Gastroesophageal sphincter (tissue), 4 donors: ENCODE measurements at regions not wholly inside any gene's neighbourhood (a gene's known extent, or its start where the extent isn't known, plus 50 kb on each side); places are given as distances from the start of the nearest gene placed in this dataset.

Source experiments
- ATAC-seq: fragments of 150-250 bp; one replicate; pipeline ENCODE4 v1.9.1; 2016; ENCODE audit warnings: mild to moderate bottlenecking, moderate library complexity
- H3K27ac ChIP-seq, 4 donors: fragments of 200-600 bp; sonication (generic) in 3 of 4; 1 replicate in 3 of 4; 2 replicates in 1 of 4; pipeline ENCODE4 v1.5.1; 2016 to 2019
- H3K27me3 ChIP-seq: fragments of 200-600 bp; sonication (generic); one replicate; pipeline ENCODE4 v1.5.1; 2019
- H3K36me3 ChIP-seq, 2 donors: fragments of 200-600 bp; sonication (generic); one replicate each; pipeline ENCODE4 v1.5.1; 2019; ENCODE audit warnings: control low read depth in 1 of 2
- H3K4me1 ChIP-seq, 3 donors: fragments of 200-600 bp; sonication (generic); 1 replicate in 2 of 3; 2 replicates in 1 of 3; pipeline ENCODE4 v1.5.1; 2016 to 2019; ENCODE audit warnings: control low read depth in 2 of 3
- H3K4me3 ChIP-seq, 2 donors: fragments of 200-600 bp; sonication (generic); one replicate each; pipeline ENCODE4 v1.5.1; 2019; ENCODE audit warnings: mild to moderate bottlenecking in 1 of 2, moderate library complexity in 1 of 2
- H3K9me3 ChIP-seq, 3 donors: fragments of 200-600 bp; sonication (generic); one replicate each; pipeline ENCODE4 v1.5.1; 2017 to 2019; ENCODE audit warnings: control low read depth in 2 of 3
- EP300 ChIP-seq: sonication (generic); formaldehyde crosslinking; IDR thresholded peaks from one replicate; pipeline ENCODE4 v1.6.1; 2017; ENCODE audit warnings: antibody characterized with exemption, mild to moderate bottlenecking
- POLR2A ChIP-seq, 2 donors: fragments of 450-650 bp; IDR thresholded peaks; one replicate each; pipeline ENCODE4 v1.6.1; 2017; ENCODE audit warnings: antibody characterized with exemption in 2 of 2, mild to moderate bottlenecking in 2 of 2, moderate library complexity in 1 of 2
- POLR2AphosphoS5 ChIP-seq: sonication (generic); formaldehyde crosslinking; IDR thresholded peaks from one replicate; pipeline ENCODE4 v1.6.1; 2017; ENCODE audit warnings: antibody characterized with exemption
- WGBS, 2 donors: methylation state at CpG; one replicate each; pipeline ENCODE4 v1.1.5; 2018; ENCODE audit warnings: low coverage in 1 of 2; 5-methylcytosine and 5-hydroxymethylcytosine counted together
- TF ChIP-seq, protein P1 (sequence below), 4 experiments: fragments of 200-600 bp in 2 of 4; fragments of 450-650 bp in 2 of 4; sonication (generic) in 1 of 4; IDR thresholded peaks; one replicate each; pipeline ENCODE4 v1.5.1; 2017 to 2019; ENCODE audit warnings: antibody characterized with exemption in 4 of 4, mild to moderate bottlenecking in 2 of 4, moderate library complexity in 2 of 4

DNA sequence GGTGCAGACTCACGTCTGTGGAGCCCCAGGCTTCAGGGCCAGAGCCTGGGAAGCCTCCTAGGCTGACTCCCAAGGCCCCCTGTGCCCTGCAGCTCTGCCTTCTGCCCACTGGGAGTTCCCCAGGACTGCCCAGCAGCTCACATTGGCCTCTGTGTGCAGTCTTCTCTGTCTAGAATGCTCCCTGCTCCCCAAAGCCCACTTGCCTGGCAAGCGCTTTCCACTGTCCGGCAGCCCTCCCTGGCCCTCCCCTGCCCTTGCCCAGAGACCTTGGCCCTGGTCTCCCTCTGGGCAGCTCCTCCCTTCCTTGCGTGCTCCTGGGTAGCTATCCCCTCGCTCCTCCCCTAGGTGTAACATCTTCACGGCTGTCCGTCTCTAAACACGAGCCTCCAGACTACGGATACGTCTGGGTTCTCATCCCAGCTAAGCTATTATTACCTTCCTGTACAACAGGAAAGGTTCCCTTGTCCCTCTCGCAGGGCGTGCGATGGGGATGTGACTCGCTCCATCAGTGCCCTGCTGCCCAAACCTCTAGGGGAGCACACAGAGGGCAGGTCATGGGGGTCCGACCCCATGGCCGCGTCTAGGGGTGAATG is 325.5 kb upstream of the RTL1 start:
- no peak overlapping the region for H3K4me3 ChIP-seq
- H3K27me3 ChIP-seq = no peaks in the 10 kb centered on the region
- 57 to 100% methylated on average over 1 to 3 of the region's 17 CpGs for WGBS, 2 donors
- no peak for ATAC-seq
- no peak overlapping the region for H3K27ac ChIP-seq
- peaks cover 0 to 8% (median 0%) of the 10 kb centered on the region in 3 donors for H3K4me1 ChIP-seq
- no peaks in the 10 kb centered on the region for H3K36me3 ChIP-seq
- H3K9me3 ChIP-seq = no peaks in the 10 kb centered on the region
- TF ChIP-seq, protein P1, sequence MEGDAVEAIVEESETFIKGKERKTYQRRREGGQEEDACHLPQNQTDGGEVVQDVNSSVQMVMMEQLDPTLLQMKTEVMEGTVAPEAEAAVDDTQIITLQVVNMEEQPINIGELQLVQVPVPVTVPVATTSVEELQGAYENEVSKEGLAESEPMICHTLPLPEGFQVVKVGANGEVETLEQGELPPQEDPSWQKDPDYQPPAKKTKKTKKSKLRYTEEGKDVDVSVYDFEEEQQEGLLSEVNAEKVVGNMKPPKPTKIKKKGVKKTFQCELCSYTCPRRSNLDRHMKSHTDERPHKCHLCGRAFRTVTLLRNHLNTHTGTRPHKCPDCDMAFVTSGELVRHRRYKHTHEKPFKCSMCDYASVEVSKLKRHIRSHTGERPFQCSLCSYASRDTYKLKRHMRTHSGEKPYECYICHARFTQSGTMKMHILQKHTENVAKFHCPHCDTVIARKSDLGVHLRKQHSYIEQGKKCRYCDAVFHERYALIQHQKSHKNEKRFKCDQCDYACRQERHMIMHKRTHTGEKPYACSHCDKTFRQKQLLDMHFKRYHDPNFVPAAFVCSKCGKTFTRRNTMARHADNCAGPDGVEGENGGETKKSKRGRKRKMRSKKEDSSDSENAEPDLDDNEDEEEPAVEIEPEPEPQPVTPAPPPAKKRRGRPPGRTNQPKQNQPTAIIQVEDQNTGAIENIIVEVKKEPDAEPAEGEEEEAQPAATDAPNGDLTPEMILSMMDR (IDR thresholded peaks at IDR 0.05) = no peak
- no peak for TF ChIP-seq POLR2AphosphoS5
- TF ChIP-seq EP300 = no peak
- no peak for TF ChIP-seq POLR2A (IDR thresholded peaks at IDR 0.05)

- Histone ChIP-seq H3K4me1 (peaks cover 0 to 8% (median 0%) of the 10 kb centered on the region in 3 donors), H3K9me3 (no peaks in the 10 kb centered on the region), H3K36me3 (no peaks in the 10 kb centered on the region), H3K27ac (no peak overlapping the region), H3K27me3 (no peaks in the 10 kb centered on the region), H3K4me3 (no peak overlapping the region)
- ATAC-seq = no peak
- TF ChIP-seq, protein P1 (IDR thresholded peaks at IDR 0.05) = no peak
- TF ChIP-seq POLR2AphosphoS5 (no peak), EP300 (no peak), POLR2A (IDR thresholded peaks at IDR 0.05) (no peak)
- 33% methylated on average over 2 of the region's 27 CpGs; no CpG with 5 or more reads in 1 of the 2 donors for WGBS, 2 donors
Measured at GRCh38 chr14:101229666-101230065, 326.1 kb upstream of the RTL1 start.

GRCh38 chr14:101230161-101230850 is 326.8 kb upstream of the RTL1 start:
- Histone ChIP-seq H3K4me3 (no peak overlapping the region), H3K4me1 (peaks cover 0 to 8% (median 0%) of the 10 kb centered on the region in 3 donors), H3K9me3 (no peaks in the 10 kb centered on the region), H3K27ac (no peak overlapping the region), H3K27me3 (peaks cover 2% of the 10 kb centered on the region), H3K36me3 (no peaks in the 10 kb centered on the region)
- TF ChIP-seq POLR2AphosphoS5 = no peak
- TF ChIP-seq, protein P1 (IDR thresholded peaks at IDR 0.05) = no peak
- 43 to 55% methylated on average over 4 to 6 of the region's 15 CpGs for WGBS, 2 donors
- ATAC-seq = no peak

DNA sequence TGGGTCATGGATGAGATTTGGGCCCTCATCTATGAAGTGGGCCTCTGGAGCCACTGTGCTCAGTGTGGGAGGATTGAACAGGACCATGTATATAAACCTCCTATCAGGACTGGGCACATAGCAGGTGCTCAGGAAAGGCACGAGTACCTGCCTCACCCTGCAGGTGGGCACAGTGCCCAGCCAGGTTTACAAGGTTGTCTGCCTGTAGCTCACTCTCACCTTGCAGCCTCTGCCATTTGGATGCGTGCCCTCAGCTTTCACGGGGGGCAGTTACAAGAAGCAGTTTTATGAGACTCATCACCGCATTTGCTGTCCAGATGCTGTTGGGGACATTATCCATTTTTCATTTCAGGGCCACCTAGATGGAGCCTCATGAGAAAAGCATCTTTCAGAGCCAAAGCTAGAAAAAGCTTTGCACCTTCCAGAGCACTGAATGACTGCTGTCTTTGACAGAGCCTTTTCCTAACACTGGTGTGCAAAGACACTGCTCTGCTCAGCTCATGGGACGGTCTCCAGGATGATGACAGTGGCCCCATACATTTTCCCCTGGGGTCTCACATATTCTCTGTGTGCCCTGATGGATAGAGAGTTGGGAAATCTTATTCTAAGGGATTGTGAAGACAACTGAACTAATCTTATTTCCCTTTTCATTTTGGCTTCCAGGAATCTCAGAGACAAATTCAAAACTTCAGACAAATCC is 327.5 kb upstream of the RTL1 start:
- TF ChIP-seq POLR2AphosphoS5 (no peak), EP300 (no peak), POLR2A (IDR thresholded peaks at IDR 0.05) (no peak)
- TF ChIP-seq, protein P1 (IDR thresholded peaks at IDR 0.05) = no peak
- 100% methylated on average over 3 of the region's 5 CpGs; no CpG with 5 or more reads in 1 of the 2 donors for WGBS, 2 donors

More for the DNA sequence above, 327.5 kb upstream of the RTL1 start:
- Histone ChIP-seq H3K27ac (no peak overlapping the region), H3K9me3 (no peaks in the 10 kb centered on the region), H3K36me3 (no peaks in the 10 kb centered on the region), H3K4me1 (peaks cover 0 to 8% (median 0%) of the 10 kb centered on the region in 3 donors), H3K27me3 (peaks cover 9% of the 10 kb centered on the region), H3K4me3 (no peak overlapping the region)
- ATAC-seq = no peak
